Sigmoid colon (tissue), 4 donors: ENCODE measurements at regions not wholly inside any gene's neighbourhood (a gene's known extent, or its start where the extent isn't known, plus 50 kb on each side); places are given as distances from the start of the nearest gene placed in this dataset.

Experiments used
- CTCF ChIP-seq, 4 experiments: fragments of 450-650 bp in 3 of 4; fragments of 200-600 bp in 1 of 4; IDR thresholded peaks; one replicate each; pipeline ENCODE4 v1.5.1; 2016 to 2019; ENCODE audit warnings: antibody characterized with exemption in 4 of 4, mild to moderate bottlenecking in 3 of 4, moderate library complexity in 2 of 4
- EP300 ChIP-seq, 4 donors: sonication (generic); formaldehyde crosslinking; IDR thresholded peaks; one replicate each; pipeline ENCODE4 v1.6.1; 2017; ENCODE audit warnings: antibody characterized with exemption in 4 of 4
- POLR2A ChIP-seq, 2 donors: fragments of 450-650 bp; IDR thresholded peaks; one replicate each; pipeline ENCODE4 v1.6.1; 2016; ENCODE audit warnings: antibody characterized with exemption in 2 of 2, mild to moderate bottlenecking in 2 of 2, moderate library complexity in 2 of 2
- POLR2AphosphoS5 ChIP-seq, 4 donors: sonication (generic); formaldehyde crosslinking; IDR thresholded peaks; one replicate each; pipeline ENCODE4 v1.6.1; 2017; ENCODE audit warnings: antibody characterized with exemption in 4 of 4

- TF ChIP-seq CTCF (IDR thresholded peaks at IDR 0.05) (no peak), POLR2AphosphoS5 (IDR thresholded peaks at IDR 0.05) (no peak), POLR2A (IDR thresholded peaks at IDR 0.05) (no peak), EP300 (IDR thresholded peaks at IDR 0.05) (no peak)
Measured at GRCh38 chr3:117281371-117281770, 571.8 kb downstream of the TUSC7 start.
